ENCODE measurements at regions not wholly inside any gene's neighbourhood (a gene's known extent, or its start where the extent isn't known, plus 50 kb on each side); places are given as distances from the start of the nearest gene placed in this dataset.

DNA sequence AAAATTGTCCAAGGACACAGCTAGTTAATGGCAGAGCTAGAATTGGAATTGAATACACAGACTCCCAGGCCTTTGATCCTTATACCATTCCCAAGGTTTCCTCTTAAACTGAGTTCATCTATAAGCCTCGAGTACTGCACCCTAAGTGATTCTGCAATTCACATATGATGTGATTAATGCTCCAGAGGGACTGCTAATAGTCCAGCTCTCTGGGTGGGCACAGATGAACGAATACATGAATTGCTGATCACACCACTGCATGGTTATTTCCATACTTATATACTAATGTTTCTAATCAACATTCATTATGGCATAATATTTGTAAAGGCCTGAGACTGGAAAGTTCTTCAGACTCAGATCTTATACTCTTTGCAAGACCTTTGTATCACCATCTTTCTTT is 101.8 kb downstream of the NUFIP1 start:
- no peaks in the 10 kb centered on the region for H3K36me3 Mint-ChIP-seq (ENCODE audit: low read depth)
- H3K27ac Mint-ChIP-seq = no peak overlapping the region
- no peaks in the 10 kb centered on the region for H3K9me3 Mint-ChIP-seq
- TF ChIP-seq, protein P1, sequence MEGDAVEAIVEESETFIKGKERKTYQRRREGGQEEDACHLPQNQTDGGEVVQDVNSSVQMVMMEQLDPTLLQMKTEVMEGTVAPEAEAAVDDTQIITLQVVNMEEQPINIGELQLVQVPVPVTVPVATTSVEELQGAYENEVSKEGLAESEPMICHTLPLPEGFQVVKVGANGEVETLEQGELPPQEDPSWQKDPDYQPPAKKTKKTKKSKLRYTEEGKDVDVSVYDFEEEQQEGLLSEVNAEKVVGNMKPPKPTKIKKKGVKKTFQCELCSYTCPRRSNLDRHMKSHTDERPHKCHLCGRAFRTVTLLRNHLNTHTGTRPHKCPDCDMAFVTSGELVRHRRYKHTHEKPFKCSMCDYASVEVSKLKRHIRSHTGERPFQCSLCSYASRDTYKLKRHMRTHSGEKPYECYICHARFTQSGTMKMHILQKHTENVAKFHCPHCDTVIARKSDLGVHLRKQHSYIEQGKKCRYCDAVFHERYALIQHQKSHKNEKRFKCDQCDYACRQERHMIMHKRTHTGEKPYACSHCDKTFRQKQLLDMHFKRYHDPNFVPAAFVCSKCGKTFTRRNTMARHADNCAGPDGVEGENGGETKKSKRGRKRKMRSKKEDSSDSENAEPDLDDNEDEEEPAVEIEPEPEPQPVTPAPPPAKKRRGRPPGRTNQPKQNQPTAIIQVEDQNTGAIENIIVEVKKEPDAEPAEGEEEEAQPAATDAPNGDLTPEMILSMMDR (IDR thresholded peaks at IDR 0.05) = no peak
- H3K9me3 ChIP-seq (ENCODE audit: control insufficient read depth in 1 of 2, insufficient read depth in 1 of 2, low read length in 2 of 2) = no peaks in the 10 kb centered on the region
- H3K4me3 ChIP-seq (ENCODE audit: low read length) = no peak overlapping the region
- ChIA-PET CTCF (no interaction called here), POLR2A (no interaction called here)
- no peaks in the 10 kb centered on the region for H3K4me1 ChIP-seq (ENCODE audit: insufficient read depth, low read length)
- no peaks in the 10 kb centered on the region for H3K36me3 ChIP-seq (ENCODE audit: insufficient read depth, low read length)
- DNase-seq (no peak), ATAC-seq (ENCODE audit: poor library complexity) (no peak)
- no peak overlapping the region for H3K4me3 Mint-ChIP-seq
- H3K27me3 Mint-ChIP-seq = no peaks in the 10 kb centered on the region
- H3K4me1 Mint-ChIP-seq (ENCODE audit: low read depth) = no peaks in the 10 kb centered on the region
- H3K27ac ChIP-seq (ENCODE audit: low read depth in 1 of 2, low read length in 2 of 2) = no peak overlapping the region
- intact Hi-C loops (cut with DNase I, micrococcal nuclease) = no loop called here
- H3K27me3 ChIP-seq (ENCODE audit: control insufficient read depth in 1 of 2, insufficient read depth in 2 of 2, low read length in 2 of 2) = no peaks in the 10 kb centered on the region

DNA sequence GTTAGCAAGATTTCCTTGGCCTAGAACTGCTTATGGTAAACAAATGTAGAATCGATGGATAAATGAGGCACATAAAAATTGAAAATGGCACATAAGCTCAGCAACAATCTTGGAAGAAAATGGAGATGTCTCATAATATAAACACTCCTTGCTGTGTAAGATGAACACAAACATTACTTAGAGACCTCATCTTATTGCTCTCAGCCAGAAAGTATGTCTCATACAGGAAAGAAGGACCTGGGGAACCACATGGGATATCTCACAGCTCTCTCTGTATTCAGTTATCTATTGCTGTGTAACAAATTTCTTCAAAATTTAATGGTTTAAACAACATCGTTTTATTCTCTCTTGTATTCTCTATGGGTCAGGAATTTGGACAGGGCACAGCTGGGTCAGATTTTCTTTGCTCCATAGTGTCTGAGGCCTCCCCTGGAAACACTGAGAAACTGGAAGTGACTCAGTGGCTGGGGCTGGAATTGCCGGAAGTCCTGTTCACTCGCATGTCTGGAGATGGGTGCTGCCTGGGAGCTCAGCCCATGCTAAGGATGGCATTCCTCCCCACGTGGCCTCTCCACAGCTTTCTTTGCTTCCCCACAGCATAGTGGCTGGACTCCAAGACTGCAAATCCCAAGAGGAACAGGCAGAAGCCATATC is 105.1 kb downstream of the NUFIP1 start:
- POLR2A ChIA-PET = no interaction called here
- H3K4me1 ChIP-seq (ENCODE audit: insufficient read depth, low read length) = no peaks in the 10 kb centered on the region
- no peaks in the 10 kb centered on the region for H3K9me3 Mint-ChIP-seq
- DNase-seq = no peak
- H3K9me3 ChIP-seq (ENCODE audit: control insufficient read depth in 1 of 2, insufficient read depth in 1 of 2, low read length in 2 of 2) = no peaks in the 10 kb centered on the region
- no peak overlapping the region for H3K4me3 ChIP-seq (ENCODE audit: low read length)
- H3K27me3 ChIP-seq (ENCODE audit: control insufficient read depth in 1 of 2, insufficient read depth in 2 of 2, low read length in 2 of 2) = no peaks in the 10 kb centered on the region
- ATAC-seq (ENCODE audit: poor library complexity) = no peak
- no peak overlapping the region for H3K4me3 Mint-ChIP-seq
- no peaks in the 10 kb centered on the region for H3K27me3 Mint-ChIP-seq
- no peaks in the 10 kb centered on the region for H3K36me3 Mint-ChIP-seq (ENCODE audit: low read depth)
- H3K4me1 Mint-ChIP-seq (ENCODE audit: low read depth) = no peaks in the 10 kb centered on the region
- TF ChIP-seq, protein P1 (IDR thresholded peaks at IDR 0.05) = no peak
- H3K36me3 ChIP-seq (ENCODE audit: insufficient read depth, low read length) = no peaks in the 10 kb centered on the region
- no peak overlapping the region for H3K27ac Mint-ChIP-seq
- CTCF ChIA-PET = interaction anchor here (0.5 kb wide), 1 partner anchor 1408 kb away, joined by 3 read pairs; no protein-coding TSS in a partner anchor
- intact Hi-C loops (cut with DNase I, micrococcal nuclease) = no loop called here
- no peak overlapping the region for H3K27ac ChIP-seq (ENCODE audit: low read depth in 1 of 2, low read length in 2 of 2)

DNA sequence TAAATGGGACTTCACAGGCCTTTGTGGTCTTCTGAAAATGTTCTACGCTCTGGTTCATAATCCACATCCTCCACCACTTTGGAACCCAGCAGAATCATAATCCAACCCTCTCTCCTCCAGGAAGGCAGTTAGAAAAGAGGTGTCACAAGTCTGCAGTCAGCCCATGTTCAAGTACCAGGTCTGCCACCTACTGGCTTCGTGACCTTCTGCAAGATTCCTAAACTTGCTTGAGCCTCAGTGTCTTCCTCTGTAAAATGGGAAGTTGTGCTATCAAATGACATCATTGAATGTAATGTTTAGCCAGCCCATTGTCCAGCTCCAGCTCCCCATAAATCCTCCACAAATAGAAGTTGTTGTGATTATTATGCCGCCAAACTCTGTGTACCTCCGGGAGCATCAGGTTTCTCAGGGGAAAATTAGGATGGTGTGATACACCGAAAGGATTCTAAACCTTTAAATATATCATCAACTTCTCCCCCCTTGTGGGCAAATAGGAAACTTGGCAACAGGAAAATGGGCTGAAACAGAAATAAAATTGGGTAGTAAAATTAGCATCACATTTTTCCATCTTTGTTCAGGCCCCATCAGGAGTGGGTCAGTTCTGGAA is 109.7 kb downstream of the NUFIP1 start:
- no peak overlapping the region for H3K27ac Mint-ChIP-seq
- TF ChIP-seq, protein P1 (IDR thresholded peaks at IDR 0.05) = no peak
- no peaks in the 10 kb centered on the region for H3K27me3 Mint-ChIP-seq
- H3K36me3 ChIP-seq (ENCODE audit: insufficient read depth, low read length) = no peaks in the 10 kb centered on the region
- intact Hi-C loops (cut with DNase I, micrococcal nuclease) = loop anchor here (2.0 to 5.0 kb wide), 2 partner anchors 397 kb away; no protein-coding TSS in a partner anchor
- H3K27ac ChIP-seq (ENCODE audit: low read depth in 1 of 2, low read length in 2 of 2) = no peak overlapping the region
- ChIA-PET CTCF (no interaction called here), POLR2A (no interaction called here)
- no peaks in the 10 kb centered on the region for H3K4me1 ChIP-seq (ENCODE audit: insufficient read depth, low read length)
- H3K4me1 Mint-ChIP-seq (ENCODE audit: low read depth) = no peaks in the 10 kb centered on the region
- H3K4me3 Mint-ChIP-seq = no peak overlapping the region
- no peaks in the 10 kb centered on the region for H3K9me3 Mint-ChIP-seq
- ATAC-seq (ENCODE audit: poor library complexity) (no peak), DNase-seq (peak in 4 of 14 experiments; percentile 7 to 36 (median 16))
- no peak overlapping the region for H3K4me3 ChIP-seq (ENCODE audit: low read length)
- no peaks in the 10 kb centered on the region for H3K36me3 Mint-ChIP-seq (ENCODE audit: low read depth)
- peaks cover 0 to 2% of the 10 kb centered on the region in 2 experiments for H3K27me3 ChIP-seq (ENCODE audit: control insufficient read depth in 1 of 2, insufficient read depth in 2 of 2, low read length in 2 of 2)
- H3K9me3 ChIP-seq (ENCODE audit: control insufficient read depth in 1 of 2, insufficient read depth in 1 of 2, low read length in 2 of 2) = peaks cover 0 to 10% of the 10 kb centered on the region in 2 experiments

All from CD4-positive, alpha-beta T cell (primary cell).